Stimulated activated CD4-positive, alpha-beta T cell treated with anti-CD3 and anti-CD28 coated beads, TNF-alpha, amount 100 ng/mL, for 48 hours (primary cell): ENCODE measurements at regions not wholly inside any gene's neighbourhood (a gene's known extent, or its start where the extent isn't known, plus 50 kb on each side); places are given as distances from the start of the nearest gene placed in this dataset.
"Not testable (repeated sequence)": the region's sequence is repeated elsewhere in the genome, so short reads cannot be mapped to it uniquely, and the experiment has no call there.

Experiments
- DNase-seq, 3 donors: peaks; one replicate each; pipeline ENCODE4 v3.0.0-alpha.2; 2020; ENCODE audit warnings: low read depth in 3 of 3

DNA sequence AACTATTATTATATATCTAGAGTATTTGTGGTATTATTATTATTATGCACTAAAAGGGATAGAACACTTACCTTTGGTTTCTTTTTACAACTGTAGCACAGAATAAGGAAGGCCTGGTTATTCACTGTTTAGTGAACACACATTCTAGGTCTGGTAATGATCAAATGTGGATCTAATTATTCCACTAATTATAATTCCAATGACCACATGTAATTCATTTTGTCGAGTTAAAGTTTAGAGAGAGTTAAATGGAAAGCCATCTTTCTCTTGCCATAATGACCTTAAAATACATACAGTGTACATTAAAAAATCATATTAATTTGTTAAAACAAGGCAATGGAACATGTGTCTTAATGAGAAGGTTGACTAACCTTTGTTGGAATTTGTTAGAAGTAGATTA lies 147.8 kb downstream of the SEM1 start:
- no peak for DNase-seq

DNA sequence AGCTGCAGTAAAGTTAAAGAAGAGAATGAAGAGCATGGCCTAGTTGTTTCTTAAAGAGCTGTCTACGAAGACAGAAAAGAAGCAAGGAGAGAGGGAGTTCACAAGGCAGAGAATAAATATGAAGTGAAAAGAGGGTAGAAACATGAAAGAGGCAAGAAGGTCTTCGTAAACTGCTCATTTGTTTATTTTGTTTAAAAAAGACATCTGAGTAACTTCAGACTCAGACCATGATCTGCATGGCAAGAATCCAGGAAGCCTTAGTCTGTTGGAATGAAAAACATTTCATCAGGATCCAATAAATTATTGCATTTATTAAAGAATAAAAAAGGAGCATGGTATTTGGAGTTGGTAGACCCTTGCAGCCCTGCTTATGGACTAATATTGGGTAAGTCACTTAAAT lies 151.1 kb downstream of the SEM1 start:
- DNase-seq: no peak

DNA sequence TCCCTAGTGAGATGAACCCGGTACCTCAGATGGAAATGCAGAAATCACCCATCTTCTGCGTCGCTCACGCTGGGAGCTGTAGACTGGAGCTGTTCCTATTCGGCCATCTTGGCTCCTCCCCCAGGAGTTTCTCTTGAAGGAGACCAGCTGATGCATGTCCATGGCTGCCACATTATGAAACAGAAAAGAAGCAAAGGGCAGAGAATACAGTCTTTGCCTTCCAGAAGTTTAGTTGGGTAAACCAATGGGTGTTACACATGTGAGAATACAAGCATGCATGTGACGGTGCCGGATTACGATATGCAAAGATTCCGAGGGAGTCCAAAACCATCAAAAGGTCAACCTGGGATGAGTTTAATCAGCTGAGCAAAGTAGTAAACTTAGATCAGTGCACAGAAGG lies 151.6 kb downstream of the SEM1 start:
- DNase-seq: no peak

DNA sequence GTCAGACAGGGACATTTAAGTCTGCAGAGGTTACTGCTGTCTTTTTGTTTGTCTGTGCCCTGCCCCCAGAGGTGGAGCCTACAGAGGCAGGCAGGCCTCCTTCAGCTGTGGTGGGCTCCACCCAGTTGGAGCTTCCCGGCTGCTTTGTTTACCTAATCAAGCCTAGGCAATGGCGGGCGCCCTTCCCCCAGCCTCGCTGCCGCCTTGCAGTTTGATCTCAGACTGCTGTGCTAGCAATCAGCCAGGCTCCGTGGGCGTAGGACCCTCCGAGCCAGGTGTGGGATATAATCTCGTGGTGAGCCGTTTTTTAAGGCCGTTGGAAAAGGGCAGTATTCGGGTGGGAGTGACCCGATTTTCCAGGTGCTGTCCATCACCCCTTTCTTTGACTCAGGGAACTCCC lies 152.0 kb downstream of the SEM1 start:
- not testable (repeated sequence) for DNase-seq

DNA sequence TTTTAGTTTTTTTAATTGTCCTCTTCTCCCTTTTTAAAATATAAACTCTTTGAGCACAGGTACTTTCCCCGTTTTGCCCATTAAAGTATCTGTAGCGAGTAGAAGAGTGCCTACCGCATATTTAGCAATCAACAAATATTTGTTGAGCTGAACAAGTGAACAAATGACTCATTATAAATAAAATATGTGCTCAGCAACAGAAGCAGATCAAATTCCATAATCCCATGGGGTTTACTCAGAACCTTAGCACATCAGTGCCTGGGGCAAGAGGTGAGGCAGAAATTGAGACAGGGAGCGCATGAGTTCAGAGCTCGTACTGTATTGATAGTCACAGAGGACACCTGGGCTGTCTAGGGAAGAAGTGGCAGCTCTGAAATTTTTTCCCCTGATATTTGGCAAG lies 161.0 kb downstream of the SEM1 start:
- no peak for DNase-seq

DNA sequence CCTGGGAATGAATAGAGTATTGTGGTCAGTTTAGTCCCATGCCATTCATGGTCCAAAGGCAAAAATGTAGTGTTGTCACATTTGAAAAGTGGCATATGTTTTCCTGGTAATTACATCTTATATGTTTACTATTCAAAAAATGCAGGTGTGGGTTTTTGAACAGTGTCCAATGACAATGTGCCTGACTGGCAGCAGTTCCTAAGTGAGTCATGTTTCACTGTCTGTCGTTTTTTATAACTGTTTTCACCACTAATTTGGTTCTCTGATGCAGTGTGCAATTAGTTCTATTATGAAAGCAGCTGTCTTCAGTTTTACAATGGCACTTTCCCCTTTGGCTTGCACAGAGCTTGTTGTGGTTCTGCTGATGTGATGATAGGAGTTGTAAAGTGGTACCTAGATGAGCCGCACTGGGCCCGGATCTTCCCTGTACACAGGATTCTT lies 162.3 kb downstream of the SEM1 start:
- no peak for DNase-seq

DNA sequence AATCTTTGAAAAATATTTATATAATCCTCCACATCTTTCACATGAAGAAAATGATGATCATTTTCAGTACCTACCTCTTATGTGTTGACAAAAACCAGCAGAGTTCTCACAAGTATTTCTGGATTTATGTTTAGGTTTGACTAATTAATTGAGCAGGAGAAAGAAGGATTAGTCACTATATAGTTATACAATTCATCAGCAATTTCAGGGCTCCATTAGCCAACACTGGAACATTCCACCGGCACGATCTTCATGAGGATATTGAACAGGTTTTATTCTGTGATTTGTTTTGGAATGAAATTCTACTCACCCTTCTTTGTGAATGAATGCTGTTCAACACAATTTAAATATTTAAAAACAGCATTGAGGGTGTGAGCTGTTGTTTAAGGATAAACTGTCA lies 163.2 kb downstream of the SEM1 start:
- DNase-seq: no peak

DNA sequence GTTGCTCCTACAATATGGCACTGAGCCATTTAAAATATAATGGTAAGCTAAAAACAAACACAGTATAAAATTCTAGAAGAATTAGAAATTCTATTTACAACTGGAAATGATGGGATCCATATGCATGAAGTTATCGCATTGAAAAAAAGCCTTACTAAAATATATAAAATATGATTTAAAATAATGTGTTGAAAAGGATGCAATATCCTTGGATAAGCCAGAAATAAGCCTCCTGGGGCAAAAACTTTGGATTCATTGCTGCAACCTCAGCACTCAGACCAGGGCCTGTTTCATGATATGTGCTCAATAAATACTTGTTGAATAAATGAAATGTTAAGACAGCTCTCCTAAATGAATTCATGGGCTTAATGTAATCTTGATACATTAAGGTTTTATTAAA lies 170.2 kb downstream of the SEM1 start:
- no peak for DNase-seq

DNA sequence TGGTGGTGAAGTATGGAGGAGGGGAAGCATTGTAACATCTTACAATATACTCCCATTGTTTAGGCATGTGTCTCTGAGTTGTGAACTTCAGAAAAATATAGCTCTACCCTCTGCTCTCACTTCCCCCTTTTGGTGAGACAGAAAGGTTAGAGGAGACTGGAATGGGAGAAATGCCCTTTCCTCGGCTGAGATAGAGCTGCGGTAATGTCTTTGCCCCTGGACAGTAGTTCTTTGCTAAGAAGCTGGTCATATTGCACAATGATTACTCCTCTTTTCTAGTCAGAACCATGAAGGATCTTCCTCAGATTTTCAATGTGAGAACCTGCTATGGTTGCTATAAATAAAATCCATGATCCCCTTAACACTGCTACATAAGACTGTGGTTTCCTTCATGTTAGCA lies 171.0 kb downstream of the SEM1 start:
- no peak for DNase-seq

DNA sequence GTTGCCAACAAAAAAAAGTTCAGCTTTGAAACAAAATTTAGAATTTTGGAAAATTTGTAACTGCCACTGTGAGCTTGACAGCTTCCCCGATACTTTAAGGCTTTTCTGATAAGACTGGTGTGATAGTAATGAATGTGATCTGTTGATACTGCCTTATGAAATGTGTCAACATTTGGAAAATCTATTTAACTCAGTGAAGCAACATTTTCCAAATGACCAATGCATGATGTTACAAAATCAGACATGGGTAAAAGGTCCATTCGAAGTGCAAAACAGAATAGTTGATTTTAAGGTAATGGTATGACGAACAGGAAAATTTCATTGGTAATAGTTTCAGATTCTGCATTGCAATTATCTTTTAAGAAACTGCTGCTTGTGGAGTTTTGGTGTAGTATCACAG lies 175.4 kb downstream of the SEM1 start:
- DNase-seq: no peak

DNA sequence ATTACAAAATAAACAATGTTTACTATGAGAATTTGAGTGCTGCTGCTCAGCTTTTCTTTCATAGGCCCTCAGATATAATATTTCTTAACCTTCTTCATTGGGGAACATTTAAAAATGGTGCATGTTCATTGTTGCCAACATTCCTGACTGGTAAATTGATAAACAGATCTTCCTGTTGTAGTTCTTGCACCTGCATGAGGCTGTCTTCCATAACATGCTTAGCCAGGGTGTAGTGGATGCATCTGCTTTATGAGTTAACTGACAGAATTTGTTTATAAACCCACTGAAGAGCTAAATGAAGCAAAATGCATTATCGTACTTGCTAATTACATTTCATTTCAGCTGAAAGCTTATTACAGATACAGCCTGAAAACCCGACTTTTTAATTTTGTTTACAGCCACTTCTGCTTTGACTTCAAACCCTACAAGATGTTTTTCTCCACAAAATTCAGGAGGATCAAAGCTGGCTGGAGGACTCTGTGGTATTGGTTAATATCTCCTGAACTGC lies 177.2 kb downstream of the SEM1 start:
- DNase-seq: no peak

DNA sequence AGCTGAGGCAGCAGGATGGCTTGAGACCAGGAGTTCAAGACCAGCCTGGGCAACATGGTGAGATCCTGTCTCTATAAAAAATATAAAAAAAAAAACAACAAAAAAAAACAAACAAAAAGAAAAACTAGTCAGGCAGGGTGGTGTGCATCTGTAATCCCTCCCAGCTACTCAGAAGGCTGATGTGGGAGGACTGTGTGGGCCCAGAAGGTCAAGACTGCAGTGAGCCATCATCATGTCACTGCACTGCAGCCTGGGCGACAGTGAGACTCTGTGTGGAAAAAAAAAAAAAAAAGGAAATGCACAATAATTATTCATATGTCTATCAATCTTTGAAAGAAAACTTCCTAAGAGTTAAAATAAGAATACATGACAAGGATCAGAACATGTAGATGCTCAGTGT lies 178.3 kb downstream of the SEM1 start:
- DNase-seq: no peak

DNA sequence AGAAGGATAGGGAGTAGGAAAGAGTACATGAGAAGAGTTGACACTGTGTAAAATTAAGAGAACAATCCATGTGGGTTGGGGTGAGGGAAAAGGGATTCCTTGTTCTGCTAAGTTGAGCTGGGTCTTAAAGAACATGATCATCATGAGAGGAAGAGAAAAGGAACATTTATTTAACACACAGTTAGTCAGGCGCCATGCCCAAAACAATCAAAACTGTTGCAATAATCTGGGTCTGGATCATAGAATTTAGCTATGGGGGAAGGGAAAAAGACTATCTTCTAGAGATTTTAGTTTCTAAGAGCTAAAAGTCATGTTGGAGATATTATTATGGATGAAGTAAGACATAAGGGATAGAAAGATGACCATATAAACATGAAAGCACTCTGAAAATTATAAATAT lies 178.9 kb downstream of the SEM1 start:
- DNase-seq: no peak

DNA sequence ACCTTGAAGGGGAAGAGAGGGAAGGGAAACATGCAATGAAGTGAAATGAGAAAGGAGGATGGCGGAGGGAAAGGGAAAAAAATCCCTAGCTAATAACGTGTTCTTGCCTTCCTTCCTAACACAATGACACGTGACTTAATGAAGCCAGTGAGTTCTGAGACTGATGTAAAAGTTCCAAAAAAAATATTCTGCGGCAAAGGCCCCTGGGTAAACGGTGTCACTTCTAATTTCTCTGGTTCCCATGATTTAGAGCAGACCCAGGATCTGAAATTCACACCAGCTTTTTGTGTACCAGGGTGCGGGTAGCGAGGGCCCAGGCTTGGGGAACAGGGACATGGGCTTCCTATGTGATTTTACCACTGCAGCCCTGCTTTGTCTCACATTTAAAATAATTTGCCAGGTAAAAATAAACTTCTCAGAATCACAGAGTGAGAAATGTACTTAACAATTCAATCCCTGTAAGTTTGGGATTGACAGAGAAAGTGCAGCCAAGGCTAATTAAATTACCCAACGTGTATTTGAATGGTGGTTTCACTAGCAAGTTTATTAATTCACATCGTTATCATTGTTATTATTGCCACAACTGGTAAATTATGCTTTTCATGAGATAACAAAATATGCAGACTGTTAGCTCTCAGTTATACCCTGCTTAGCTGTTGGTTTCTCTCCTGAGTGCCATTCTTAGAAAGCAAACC lies 182.4 kb downstream of the SEM1 start:
- no peak for DNase-seq

DNA sequence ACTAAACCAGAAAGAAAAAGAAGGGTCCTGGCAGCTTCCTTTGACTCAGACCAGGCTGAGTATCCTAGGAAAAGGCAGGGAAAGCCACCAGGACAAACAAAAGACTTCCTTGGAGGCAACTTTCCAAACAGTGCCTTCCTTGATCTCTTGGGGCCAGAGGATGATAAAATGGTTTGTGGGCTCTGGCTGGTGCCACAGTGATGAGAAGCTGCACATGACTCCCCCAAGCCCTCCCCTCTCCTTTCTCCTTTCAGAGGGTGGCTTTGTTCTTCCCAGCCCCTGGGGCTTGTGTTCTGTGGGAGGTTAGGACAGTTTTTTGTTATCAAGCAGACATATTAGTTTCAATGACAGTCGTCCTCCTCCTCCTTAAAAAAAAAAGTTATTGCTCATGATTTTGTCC lies 183.2 kb downstream of the SEM1 start:
- no peak for DNase-seq

DNA sequence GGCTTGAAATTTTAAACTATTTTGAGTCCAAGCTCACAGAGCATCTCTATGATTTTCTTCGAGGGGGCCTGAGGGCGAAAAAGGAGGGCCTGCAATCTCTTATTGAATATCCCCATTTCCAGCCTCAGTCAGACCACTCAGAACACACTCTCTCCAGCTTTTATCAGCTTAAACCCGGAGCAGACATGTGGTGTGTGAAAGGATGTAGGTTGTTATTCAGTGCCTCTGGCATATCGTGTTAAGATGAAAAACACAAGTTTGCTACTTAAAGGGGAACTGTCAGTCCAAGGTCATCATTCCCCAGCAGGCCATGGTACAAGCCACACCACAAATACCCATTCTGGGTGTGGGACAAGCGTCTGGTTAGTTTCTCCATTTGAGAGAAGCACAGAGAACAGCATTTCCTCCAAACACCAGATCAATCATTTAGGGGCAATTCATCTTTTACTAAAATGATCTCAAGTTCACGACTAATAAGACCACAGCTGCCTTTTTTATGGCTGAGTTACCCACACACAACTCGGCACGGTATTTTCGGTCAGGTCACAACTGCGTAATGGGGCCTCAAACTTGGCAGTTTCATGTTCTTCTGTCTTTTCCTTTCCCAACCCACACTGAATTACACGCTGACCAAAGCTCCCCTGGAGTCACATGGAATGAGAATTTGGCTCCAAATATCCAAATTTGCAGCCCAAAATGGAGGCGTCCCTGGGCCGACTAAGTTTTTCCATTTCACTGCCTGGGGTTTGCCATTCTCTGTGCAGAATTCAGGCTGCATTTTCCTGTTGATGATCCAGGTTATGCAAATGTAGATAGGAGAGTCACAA lies 188.4 kb downstream of the SEM1 start:
- DNase-seq: no peak

DNA sequence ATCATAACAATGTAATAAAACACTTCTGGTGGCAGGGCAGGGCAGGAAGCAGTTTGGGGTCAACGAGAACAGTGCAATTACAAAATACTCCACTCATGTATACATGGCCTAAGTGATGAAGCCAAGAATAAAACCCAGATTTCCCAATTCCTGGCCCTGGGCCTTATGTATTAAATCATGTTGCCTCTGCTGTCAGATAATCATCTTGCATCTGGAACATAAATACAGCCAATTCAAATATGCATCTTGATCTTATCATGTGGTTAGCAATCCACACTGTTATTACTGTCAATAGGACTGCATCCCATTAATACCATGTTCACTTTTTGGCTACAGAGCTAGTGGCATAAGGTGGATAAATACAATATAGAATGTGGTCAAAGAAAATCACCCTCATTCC lies 186.5 kb upstream of the SLC25A13 start:
- no peak for DNase-seq

DNA sequence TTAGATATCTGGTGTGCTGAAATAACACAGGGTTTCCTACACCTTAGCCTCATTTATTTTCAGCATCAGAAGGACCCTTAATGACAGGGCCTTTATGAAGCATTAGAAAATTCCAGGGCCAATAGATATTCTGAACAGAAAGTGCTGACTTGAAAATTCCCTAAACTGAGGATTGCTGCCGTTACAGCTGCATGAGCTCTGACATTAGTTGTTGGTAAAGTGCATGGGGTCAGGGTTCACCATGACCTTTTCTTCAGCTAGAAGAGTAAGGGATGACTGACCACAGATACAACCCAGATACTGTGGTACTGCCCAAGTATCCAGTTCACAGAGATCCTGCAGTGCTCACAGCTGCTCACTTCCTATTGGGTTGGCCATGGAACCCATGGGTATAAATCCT lies 181.7 kb upstream of the SLC25A13 start:
- DNase-seq: no peak

DNA sequence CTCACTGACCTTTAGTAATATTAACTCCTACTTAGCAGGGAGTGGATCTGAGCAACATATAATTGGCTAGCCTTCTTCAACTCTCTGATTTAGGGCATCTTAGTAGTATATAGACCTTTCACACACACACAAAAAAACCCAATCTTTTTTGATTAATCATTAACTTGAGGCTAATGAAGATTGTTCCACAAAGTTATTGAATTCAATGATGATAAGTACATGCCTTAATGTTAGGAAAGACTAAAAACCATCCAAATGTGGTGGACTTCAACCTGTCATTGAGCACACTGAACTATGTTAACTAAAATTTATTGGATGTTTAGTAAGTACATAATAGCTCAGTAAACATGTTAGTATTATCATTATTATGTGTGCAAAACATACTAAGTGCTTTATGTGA lies 179.4 kb upstream of the SLC25A13 start:
- DNase-seq: no peak

DNA sequence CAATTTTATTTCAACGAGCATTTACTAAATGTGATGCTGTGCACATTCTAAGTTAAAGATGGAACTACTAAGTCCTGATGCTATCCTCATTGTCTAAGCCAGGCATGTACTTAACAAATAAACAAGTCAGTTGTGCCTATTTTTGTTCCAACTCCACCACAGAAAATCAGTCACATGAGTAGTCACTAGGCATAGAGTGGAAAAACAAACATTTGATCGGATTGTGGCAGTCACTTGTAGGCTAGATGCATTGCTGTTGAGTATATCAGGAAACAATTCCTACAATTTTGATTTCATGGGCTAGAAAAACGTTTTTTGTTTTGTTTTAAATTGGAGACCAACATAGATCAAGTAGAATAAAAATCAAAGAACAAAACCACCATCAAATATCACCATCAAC lies 177.6 kb upstream of the SLC25A13 start:
- DNase-seq: no peak

DNA sequence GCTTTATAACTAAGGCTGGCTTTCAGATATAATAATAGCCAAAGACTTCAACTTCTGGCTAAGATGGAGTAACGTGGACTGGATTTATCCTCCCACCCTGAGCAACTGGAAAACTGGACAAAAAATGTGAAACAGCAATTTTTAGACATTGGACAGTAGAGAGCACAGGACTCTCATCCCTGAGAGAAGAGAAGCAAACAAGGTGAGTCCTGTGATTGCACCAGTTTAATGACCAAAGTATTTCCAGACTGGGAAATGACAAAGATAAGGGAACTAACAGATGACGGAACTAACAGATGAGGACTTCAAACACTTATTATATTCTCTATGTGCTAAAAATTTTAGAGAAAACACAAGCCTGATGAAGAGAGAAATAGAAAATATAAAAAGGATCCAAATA lies 175.7 kb upstream of the SLC25A13 start:
- no peak for DNase-seq

DNA sequence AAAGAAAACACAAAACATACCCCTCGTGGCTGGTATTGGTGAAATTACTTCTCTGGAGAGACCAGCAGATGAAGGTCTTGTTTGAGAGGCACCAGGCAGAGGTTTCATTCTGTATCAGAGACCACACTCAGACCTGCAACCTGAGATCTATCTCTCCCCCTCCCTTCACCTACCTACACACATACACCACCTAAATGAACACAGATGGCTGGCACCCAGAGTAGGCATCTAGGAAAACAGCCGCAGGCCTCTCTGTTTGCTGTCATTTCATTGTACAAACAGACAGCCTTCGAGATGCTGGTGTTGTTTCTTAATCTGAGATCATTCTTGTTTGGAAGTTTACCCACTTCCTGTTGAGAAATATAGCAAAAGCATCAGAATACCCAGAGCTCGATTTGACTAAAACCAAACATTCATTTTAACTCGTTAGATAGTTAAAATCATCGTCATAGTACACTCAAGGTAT lies 173.9 kb upstream of the SLC25A13 start:
- no peak for DNase-seq

DNA sequence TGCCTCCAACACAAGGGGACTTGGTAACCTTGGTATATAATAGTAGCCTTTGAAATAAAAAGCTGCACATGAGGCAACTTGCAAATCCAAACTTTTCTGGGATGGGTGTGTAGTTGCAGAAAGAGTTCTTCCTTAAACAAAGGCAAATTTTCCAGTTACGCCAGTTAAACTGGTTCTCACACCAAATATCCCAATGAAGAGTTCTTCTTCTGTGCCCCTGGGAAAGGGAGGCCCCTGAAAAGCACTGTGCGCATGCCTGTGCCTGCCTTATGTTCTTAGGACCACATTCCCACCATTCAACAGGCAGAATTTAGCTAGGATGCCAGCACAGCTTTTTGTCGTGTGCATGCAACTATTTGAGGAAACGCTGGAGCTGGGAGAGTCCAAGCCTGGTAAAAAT lies 164.8 kb upstream of the SLC25A13 start:
- DNase-seq: no peak
